ENCODE measurements at regions not wholly inside any gene's neighbourhood (a gene's known extent, or its start where the extent isn't known, plus 50 kb on each side); places are given as distances from the start of the nearest gene placed in this dataset.
"Not testable (repeated sequence)": the region's sequence is repeated elsewhere in the genome, so short reads cannot be mapped to it uniquely, and the experiment has no call there.

DNA sequence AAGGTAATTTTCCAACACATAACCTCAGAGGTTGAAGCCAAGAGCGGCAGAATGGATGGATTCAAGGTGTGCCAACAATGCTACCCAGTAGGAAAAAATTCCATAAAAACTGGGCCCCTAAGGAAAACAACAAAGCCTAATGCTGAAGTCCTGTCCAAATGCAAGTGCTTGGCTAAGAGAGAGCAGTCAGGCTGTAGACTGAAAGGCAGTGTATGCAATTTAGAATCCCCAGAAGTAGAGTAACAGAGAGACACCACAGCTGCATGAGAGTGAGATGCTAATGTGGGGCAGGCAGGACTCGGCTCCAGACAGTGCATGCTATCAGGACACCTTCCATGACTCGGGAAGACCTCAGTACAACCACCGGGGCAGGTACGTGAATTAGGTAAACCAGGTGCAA, 124.5 kb downstream of the ZFAND4 start:
- H3K4me3 Mint-ChIP-seq = no peak overlapping the region
- no peaks in the 10 kb centered on the region for H3K27me3 Mint-ChIP-seq
- H3K27ac Mint-ChIP-seq = no peak overlapping the region
- no peaks in the 10 kb centered on the region for H3K4me1 Mint-ChIP-seq (ENCODE audit: unreplicated experiment)
- no peaks in the 10 kb centered on the region for H3K9me3 Mint-ChIP-seq
- no peak for TF ChIP-seq CTCF (conservative IDR thresholded peaks at IDR 0.05)
- DNase-seq (ENCODE audit: extremely low spot score, unreplicated experiment) = no peak
- H3K36me3 Mint-ChIP-seq = no peaks in the 10 kb centered on the region

- DNase-seq (ENCODE audit: extremely low spot score, unreplicated experiment) = no peak
- Mint-ChIP-seq H3K4me3 (no peak overlapping the region), H3K36me3 (no peaks in the 10 kb centered on the region), H3K27me3 (no peaks in the 10 kb centered on the region), H3K9me3 (no peaks in the 10 kb centered on the region), H3K4me1 (ENCODE audit: unreplicated experiment) (no peaks in the 10 kb centered on the region), H3K27ac (no peak overlapping the region)
- no peak for TF ChIP-seq CTCF (conservative IDR thresholded peaks at IDR 0.05)
Observed at GRCh38 chr10:45547207-45547606, 125.4 kb downstream of the ZFAND4 start.

GRCh38 chr10:45545150-45545549, 127.4 kb downstream of the ZFAND4 start:
- DNase-seq (ENCODE audit: extremely low spot score, unreplicated experiment) = no peak
- no peaks in the 10 kb centered on the region for H3K36me3 Mint-ChIP-seq
- H3K27me3 Mint-ChIP-seq = no peaks in the 10 kb centered on the region
- no peak overlapping the region for H3K4me3 Mint-ChIP-seq
- no peaks in the 10 kb centered on the region for H3K4me1 Mint-ChIP-seq (ENCODE audit: unreplicated experiment)
- no peak overlapping the region for H3K27ac Mint-ChIP-seq
- no peaks in the 10 kb centered on the region for H3K9me3 Mint-ChIP-seq
- TF ChIP-seq CTCF (conservative IDR thresholded peaks at IDR 0.05) = no peak

GRCh38 chr10:45544191-45544590, 128.4 kb downstream of the ZFAND4 start:
- TF ChIP-seq CTCF (conservative IDR thresholded peaks at IDR 0.05) = no peak
- no peaks in the 10 kb centered on the region for H3K9me3 Mint-ChIP-seq
- H3K27ac Mint-ChIP-seq = no peak overlapping the region
- no peak for DNase-seq (ENCODE audit: extremely low spot score, unreplicated experiment)
- no peak overlapping the region for H3K4me3 Mint-ChIP-seq
- no peaks in the 10 kb centered on the region for H3K4me1 Mint-ChIP-seq (ENCODE audit: unreplicated experiment)
- H3K27me3 Mint-ChIP-seq = no peaks in the 10 kb centered on the region
- H3K36me3 Mint-ChIP-seq = no peaks in the 10 kb centered on the region

- H3K4me3 Mint-ChIP-seq; H3K27ac Mint-ChIP-seq; H3K27me3 Mint-ChIP-seq; H3K4me1 Mint-ChIP-seq (ENCODE audit: unreplicated experiment); H3K36me3 Mint-ChIP-seq; H3K9me3 Mint-ChIP-seq; DNase-seq (ENCODE audit: extremely low spot score, unreplicated experiment): not testable (repeated sequence)
Observed at GRCh38 chr10:45541032-45541431, 131.5 kb downstream of the ZFAND4 start.

- not testable (repeated sequence) for H3K9me3 Mint-ChIP-seq; H3K27me3 Mint-ChIP-seq; H3K4me3 Mint-ChIP-seq; H3K36me3 Mint-ChIP-seq; DNase-seq (ENCODE audit: extremely low spot score, unreplicated experiment); H3K27ac Mint-ChIP-seq; H3K4me1 Mint-ChIP-seq (ENCODE audit: unreplicated experiment)
Observed at GRCh38 chr10:45540589-45540988, 132.0 kb downstream of the ZFAND4 start.

GRCh38 chr10:45539569-45539968, 133.0 kb downstream of the ZFAND4 start:
- H3K36me3 Mint-ChIP-seq; H3K27me3 Mint-ChIP-seq; H3K9me3 Mint-ChIP-seq; H3K4me3 Mint-ChIP-seq; DNase-seq (ENCODE audit: extremely low spot score, unreplicated experiment); H3K4me1 Mint-ChIP-seq (ENCODE audit: unreplicated experiment); H3K27ac Mint-ChIP-seq: not testable (repeated sequence)
